Adrenal gland (tissue), 9 donors: ENCODE measurements at regions not wholly inside any gene's neighbourhood (a gene's known extent, or its start where the extent isn't known, plus 50 kb on each side); places are given as distances from the start of the nearest gene placed in this dataset.
"Not testable (repeated sequence)": the region's sequence is repeated elsewhere in the genome, so short reads cannot be mapped to it uniquely, and the experiment has no call there.

Experiments used
- DNase-seq, 7 donors: peaks; one replicate each; pipeline ENCODE4 v3.0.0-alpha.2; 2019 to 2020
- H3K27ac ChIP-seq, 5 donors: fragments of 200-600 bp; sonication (generic) in 4 of 5; 1 replicate in 3 of 5; 2 replicates in 2 of 5; pipeline versions ENCODE4 v1.5.1 to v1.8.0; 2016 to 2020; ENCODE audit warnings: mild to moderate bottlenecking in 1 of 5
- H3K27me3 ChIP-seq: fragments of 200-600 bp; 2 replicates; pipeline ENCODE4 v1.8.0; 2021
- H3K36me3 ChIP-seq, 2 donors: fragments of 200-600 bp; replicated peaks in 1 of 2; 1 replicate in 1 of 2; 2 replicates in 1 of 2; pipeline versions ENCODE4 v1.5.1 to v1.8.0; 2018 to 2022
- H3K4me1 ChIP-seq, 2 donors: fragments of 200-600 bp; replicated peaks in 1 of 2; 1 replicate in 1 of 2; 2 replicates in 1 of 2; pipeline versions ENCODE4 v1.5.1 to v1.8.0; 2018 to 2021
- H3K4me3 ChIP-seq, 4 donors: fragments of 200-600 bp; sonication (generic) in 3 of 4; one replicate each; pipeline ENCODE4 v1.5.1; 2016 to 2018
- H3K9me3 ChIP-seq, 3 donors: fragments of 200-600 bp; sonication (generic) in 1 of 3; replicated peaks in 1 of 3; 1 replicate in 2 of 3; 2 replicates in 1 of 3; pipeline versions ENCODE4 v1.5.1 to v1.8.0; 2016 to 2021
- POLR2A ChIP-seq, 2 donors: fragments of 450-650 bp; IDR thresholded peaks; one replicate each; pipeline ENCODE4 v1.6.1; 2017; ENCODE audit warnings: antibody characterized with exemption in 2 of 2, mild to moderate bottlenecking in 2 of 2, moderate library complexity in 1 of 2
- WGBS, 4 donors: extraction: QIAGEN DNeasy Blood & Tissue Kit in 2 of 4; methylation state at CpG; one replicate each; pipeline versions ENCODE4 v1.1.5 to v1.1.7; 2013 to 2017; 5-methylcytosine and 5-hydroxymethylcytosine counted together
- intact Hi-C, 2 donors: fragments of 100-400 bp; cut with DNase I; formaldehyde crosslinking; loops; one replicate each; pipeline versions ENCODE4 v1.14.1 to v1.15.0; 2022 to 2023
- TF ChIP-seq, protein P1 (sequence below), 6 experiments: fragments of 450-650 bp in 4 of 6; fragments of 200-600 bp in 2 of 6; sonication (generic) in 1 of 6; IDR thresholded peaks; 1 replicate in 5 of 6; 2 replicates in 1 of 6; pipeline versions ENCODE4 v1.5.1 to v1.8.0; 2016 to 2021; ENCODE audit warnings: antibody characterized with exemption in 6 of 6, mild to moderate bottlenecking in 2 of 6, moderate library complexity in 1 of 6
- donor health status: healthy with polysubstance abuse.
- donor health status: Bipolar disorder and iron deficiency.
- donor health status: DM: yes; HTN: yes; CAD: no.
- donor health status: DM: no; HTN: no; CAD: no.
- donor health status: DM: no; HTN: no; CAD: no.

DNA sequence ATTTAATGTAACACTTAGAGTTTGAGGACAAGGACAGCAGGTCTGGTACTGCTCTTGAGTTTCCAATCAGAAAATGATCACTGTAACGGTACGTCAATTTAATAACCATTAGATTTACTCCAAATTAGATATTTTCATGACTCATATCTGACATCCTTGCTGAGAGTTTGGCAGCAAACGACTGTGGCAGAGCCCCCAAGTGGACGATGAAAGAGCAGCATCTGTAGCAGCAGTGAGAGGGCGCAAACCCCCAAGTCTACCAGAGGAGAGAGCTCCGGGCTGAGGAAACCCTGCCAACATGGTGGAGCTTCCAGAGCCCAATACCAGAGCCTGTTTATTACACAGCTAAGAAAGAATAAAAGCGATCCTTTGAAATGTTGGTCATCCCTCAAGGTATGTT, 73.2 kb upstream of the EPB41L4A start:
- intact Hi-C loops = no loop called here
- no peaks in the 10 kb centered on the region for H3K9me3 ChIP-seq
- H3K4me1 ChIP-seq = no peaks in the 10 kb centered on the region
- no peaks in the 10 kb centered on the region for H3K36me3 ChIP-seq
- WGBS, 4 donors = 3 to 21% (median 15%) methylated on average over 7 of the region's 7 CpGs
- TF ChIP-seq POLR2A (IDR thresholded peaks at IDR 0.05) = no peak
- TF ChIP-seq, protein P1, sequence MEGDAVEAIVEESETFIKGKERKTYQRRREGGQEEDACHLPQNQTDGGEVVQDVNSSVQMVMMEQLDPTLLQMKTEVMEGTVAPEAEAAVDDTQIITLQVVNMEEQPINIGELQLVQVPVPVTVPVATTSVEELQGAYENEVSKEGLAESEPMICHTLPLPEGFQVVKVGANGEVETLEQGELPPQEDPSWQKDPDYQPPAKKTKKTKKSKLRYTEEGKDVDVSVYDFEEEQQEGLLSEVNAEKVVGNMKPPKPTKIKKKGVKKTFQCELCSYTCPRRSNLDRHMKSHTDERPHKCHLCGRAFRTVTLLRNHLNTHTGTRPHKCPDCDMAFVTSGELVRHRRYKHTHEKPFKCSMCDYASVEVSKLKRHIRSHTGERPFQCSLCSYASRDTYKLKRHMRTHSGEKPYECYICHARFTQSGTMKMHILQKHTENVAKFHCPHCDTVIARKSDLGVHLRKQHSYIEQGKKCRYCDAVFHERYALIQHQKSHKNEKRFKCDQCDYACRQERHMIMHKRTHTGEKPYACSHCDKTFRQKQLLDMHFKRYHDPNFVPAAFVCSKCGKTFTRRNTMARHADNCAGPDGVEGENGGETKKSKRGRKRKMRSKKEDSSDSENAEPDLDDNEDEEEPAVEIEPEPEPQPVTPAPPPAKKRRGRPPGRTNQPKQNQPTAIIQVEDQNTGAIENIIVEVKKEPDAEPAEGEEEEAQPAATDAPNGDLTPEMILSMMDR (IDR thresholded peaks at IDR 0.05) = peak in 5 of 6 experiments; percentile 36 to 74 (median 58)
- no peak overlapping the region for H3K4me3 ChIP-seq
- peak; percentile 31 to 85 (median 73) for DNase-seq
- no peaks in the 10 kb centered on the region for H3K27me3 ChIP-seq
- H3K27ac ChIP-seq = no peak overlapping the region

GRCh38 chr5:112503749-112504501, 84.8 kb upstream of the EPB41L4A start:
- H3K27me3 ChIP-seq, H3K4me1 ChIP-seq, DNase-seq, H3K36me3 ChIP-seq, H3K9me3 ChIP-seq, H3K4me3 ChIP-seq, intact Hi-C loops, H3K27ac ChIP-seq: not testable (repeated sequence)
- 68 to 80% (median 75%) methylated on average over 7 to 8 of the region's 8 CpGs for WGBS, 4 donors

- H3K36me3 ChIP-seq, H3K9me3 ChIP-seq, DNase-seq, H3K4me3 ChIP-seq, intact Hi-C loops, H3K27me3 ChIP-seq, H3K4me1 ChIP-seq, H3K27ac ChIP-seq: not testable (repeated sequence)
Observed at GRCh38 chr5:112509097-112509496, 90.0 kb upstream of the EPB41L4A start.

DNA sequence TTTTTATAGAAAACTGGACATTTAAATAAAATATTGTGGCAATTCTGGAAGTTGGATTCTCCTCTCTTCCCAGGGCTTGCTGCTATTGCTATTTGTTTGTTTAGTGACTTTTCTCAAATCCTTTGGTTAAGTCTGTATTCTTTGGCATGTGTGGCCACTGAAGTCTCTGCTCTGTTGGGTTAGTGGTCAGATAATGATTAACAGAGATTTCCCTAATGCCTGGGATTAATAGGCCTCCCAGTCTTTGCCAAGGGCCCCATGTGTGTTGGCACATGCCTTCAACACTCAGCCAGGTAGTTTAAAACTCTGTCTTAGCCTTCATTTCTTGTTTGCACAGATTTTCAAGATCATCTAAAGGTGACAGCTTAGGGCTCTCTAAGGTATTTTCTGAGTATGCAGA, 92.8 kb upstream of the EPB41L4A start:
- Histone ChIP-seq H3K36me3 (no peaks in the 10 kb centered on the region), H3K9me3 (peaks cover 0 to 4% (median 0%) of the 10 kb centered on the region in 3 donors), H3K27ac (no peak overlapping the region), H3K4me1 (no peaks in the 10 kb centered on the region), H3K4me3 (no peak overlapping the region), H3K27me3 (no peaks in the 10 kb centered on the region)
- no peak for DNase-seq
- TF ChIP-seq, protein P1 (IDR thresholded peaks at IDR 0.05) = no peak
- no peak for TF ChIP-seq POLR2A (IDR thresholded peaks at IDR 0.05)
- intact Hi-C loops = no loop called here

DNA sequence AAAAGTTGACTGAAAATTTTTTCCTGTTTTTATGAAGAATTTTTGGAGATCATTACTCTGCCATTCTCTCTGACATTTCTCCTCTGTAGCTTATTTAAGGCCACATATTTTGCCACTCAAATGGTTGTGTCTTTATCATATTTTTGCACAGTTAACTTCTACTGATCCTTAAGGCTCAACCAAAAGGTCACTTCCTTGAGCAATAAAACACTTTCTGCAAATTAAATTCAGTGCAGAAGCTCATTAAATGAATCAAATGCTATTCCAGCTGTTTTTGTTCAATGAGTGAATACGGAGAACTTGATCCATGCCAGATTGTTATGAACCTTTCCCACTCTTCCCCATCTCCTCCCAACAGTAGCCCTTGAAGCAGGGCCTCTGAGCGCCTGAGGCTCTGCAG, 93.8 kb upstream of the EPB41L4A start:
- no peak for DNase-seq
- 56 to 68% (median 62%) methylated on average over 2 of the region's 2 CpGs for WGBS, 4 donors
- intact Hi-C loops = no loop called here
- Histone ChIP-seq H3K27ac (no peak overlapping the region), H3K9me3 (peaks cover 0 to 4% (median 0%) of the 10 kb centered on the region in 3 donors), H3K4me3 (no peak overlapping the region), H3K27me3 (no peaks in the 10 kb centered on the region), H3K4me1 (no peaks in the 10 kb centered on the region), H3K36me3 (no peaks in the 10 kb centered on the region)
- TF ChIP-seq, protein P1 (IDR thresholded peaks at IDR 0.05) = no peak
- no peak for TF ChIP-seq POLR2A (IDR thresholded peaks at IDR 0.05)
